ENCODE measurements at regions not wholly inside any gene's neighbourhood (a gene's known extent, or its start where the extent isn't known, plus 50 kb on each side); places are given as distances from the start of the nearest gene placed in this dataset.

DNA sequence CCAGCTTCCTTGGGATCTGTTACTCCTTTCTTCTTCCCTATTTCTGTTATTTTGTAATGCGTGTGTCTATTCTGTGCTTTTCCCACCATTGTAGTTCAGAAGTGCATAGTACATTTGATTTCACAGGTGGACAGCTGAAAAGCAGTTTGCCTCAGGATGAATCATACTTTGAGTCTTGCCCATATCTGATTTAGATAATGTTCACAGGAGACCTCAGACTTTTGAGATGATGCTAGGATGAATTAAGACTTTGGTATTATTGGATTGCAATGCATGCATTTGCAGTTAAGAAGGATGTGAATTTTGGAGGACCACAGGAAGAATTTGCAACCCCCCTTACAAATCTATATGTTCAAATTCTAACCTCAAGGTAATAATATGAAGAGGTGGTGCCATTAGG is 769.6 kb downstream of the CDH11 start:
- Histone ChIP-seq H2AFZ (ENCODE audit: low read depth, low read length) (no peak overlapping the region), H3K36me3 (ENCODE audit: insufficient read depth, low read length) (no peaks in the 10 kb centered on the region), H3K4me3 (ENCODE audit: low read length) (no peak overlapping the region), H4K20me1 (ENCODE audit: insufficient read depth) (no peaks in the 10 kb centered on the region), H3K9me2 (ENCODE audit: insufficient read depth, low read length) (no peaks in the 10 kb centered on the region), H3F3A (ENCODE audit: insufficient read depth, low read length, poor library complexity, severe bottlenecking) (no peaks in the 10 kb centered on the region), H3K9me3 (ENCODE audit: low read length) (no peaks in the 10 kb centered on the region), H3K27ac (ENCODE audit: low read length) (no peak overlapping the region), H3K79me2 (replicated peaks; ENCODE audit: insufficient read depth, low read length) (no peaks in the 10 kb centered on the region), H3K27me3 (ENCODE audit: insufficient read depth, low read depth, low read length) (no peaks in the 10 kb centered on the region), H3K9ac (ENCODE audit: low read length) (no peak overlapping the region), H3K4me2 (ENCODE audit: low read length) (no peak overlapping the region)
- TF ChIP-seq RAD21 (conservative IDR thresholded peaks at IDR 0.05) (no peak), TAF1 (IDR thresholded peaks at IDR 0.05; ENCODE audit: low read depth) (no peak), MXI1 (conservative IDR thresholded peaks at IDR 0.05; ENCODE audit: poor library complexity, severe bottlenecking) (no peak), EZH2 (IDR thresholded peaks at IDR 0.05; ENCODE audit: borderline replicate concordance, insufficient read depth, low read length, poor library complexity, severe bottlenecking) (no peak), SMC3 (conservative IDR thresholded peaks at IDR 0.05; ENCODE audit: poor library complexity) (no peak), EP300 (conservative IDR thresholded peaks at IDR 0.05; ENCODE audit: poor library complexity, severe bottlenecking) (no peak), POLR2AphosphoS5 (IDR thresholded peaks at IDR 0.05) (no peak)
- TF ChIP-seq, protein P1, sequence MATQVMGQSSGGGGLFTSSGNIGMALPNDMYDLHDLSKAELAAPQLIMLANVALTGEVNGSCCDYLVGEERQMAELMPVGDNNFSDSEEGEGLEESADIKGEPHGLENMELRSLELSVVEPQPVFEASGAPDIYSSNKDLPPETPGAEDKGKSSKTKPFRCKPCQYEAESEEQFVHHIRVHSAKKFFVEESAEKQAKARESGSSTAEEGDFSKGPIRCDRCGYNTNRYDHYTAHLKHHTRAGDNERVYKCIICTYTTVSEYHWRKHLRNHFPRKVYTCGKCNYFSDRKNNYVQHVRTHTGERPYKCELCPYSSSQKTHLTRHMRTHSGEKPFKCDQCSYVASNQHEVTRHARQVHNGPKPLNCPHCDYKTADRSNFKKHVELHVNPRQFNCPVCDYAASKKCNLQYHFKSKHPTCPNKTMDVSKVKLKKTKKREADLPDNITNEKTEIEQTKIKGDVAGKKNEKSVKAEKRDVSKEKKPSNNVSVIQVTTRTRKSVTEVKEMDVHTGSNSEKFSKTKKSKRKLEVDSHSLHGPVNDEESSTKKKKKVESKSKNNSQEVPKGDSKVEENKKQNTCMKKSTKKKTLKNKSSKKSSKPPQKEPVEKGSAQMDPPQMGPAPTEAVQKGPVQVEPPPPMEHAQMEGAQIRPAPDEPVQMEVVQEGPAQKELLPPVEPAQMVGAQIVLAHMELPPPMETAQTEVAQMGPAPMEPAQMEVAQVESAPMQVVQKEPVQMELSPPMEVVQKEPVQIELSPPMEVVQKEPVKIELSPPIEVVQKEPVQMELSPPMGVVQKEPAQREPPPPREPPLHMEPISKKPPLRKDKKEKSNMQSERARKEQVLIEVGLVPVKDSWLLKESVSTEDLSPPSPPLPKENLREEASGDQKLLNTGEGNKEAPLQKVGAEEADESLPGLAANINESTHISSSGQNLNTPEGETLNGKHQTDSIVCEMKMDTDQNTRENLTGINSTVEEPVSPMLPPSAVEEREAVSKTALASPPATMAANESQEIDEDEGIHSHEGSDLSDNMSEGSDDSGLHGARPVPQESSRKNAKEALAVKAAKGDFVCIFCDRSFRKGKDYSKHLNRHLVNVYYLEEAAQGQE (IDR thresholded peaks at IDR 0.05; ENCODE audit: borderline replicate concordance) = no peak
- TF ChIP-seq, protein P2, sequence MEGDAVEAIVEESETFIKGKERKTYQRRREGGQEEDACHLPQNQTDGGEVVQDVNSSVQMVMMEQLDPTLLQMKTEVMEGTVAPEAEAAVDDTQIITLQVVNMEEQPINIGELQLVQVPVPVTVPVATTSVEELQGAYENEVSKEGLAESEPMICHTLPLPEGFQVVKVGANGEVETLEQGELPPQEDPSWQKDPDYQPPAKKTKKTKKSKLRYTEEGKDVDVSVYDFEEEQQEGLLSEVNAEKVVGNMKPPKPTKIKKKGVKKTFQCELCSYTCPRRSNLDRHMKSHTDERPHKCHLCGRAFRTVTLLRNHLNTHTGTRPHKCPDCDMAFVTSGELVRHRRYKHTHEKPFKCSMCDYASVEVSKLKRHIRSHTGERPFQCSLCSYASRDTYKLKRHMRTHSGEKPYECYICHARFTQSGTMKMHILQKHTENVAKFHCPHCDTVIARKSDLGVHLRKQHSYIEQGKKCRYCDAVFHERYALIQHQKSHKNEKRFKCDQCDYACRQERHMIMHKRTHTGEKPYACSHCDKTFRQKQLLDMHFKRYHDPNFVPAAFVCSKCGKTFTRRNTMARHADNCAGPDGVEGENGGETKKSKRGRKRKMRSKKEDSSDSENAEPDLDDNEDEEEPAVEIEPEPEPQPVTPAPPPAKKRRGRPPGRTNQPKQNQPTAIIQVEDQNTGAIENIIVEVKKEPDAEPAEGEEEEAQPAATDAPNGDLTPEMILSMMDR (IDR thresholded peaks at IDR 0.05; ENCODE audit: poor library complexity, severe bottlenecking) = no peak

DNA sequence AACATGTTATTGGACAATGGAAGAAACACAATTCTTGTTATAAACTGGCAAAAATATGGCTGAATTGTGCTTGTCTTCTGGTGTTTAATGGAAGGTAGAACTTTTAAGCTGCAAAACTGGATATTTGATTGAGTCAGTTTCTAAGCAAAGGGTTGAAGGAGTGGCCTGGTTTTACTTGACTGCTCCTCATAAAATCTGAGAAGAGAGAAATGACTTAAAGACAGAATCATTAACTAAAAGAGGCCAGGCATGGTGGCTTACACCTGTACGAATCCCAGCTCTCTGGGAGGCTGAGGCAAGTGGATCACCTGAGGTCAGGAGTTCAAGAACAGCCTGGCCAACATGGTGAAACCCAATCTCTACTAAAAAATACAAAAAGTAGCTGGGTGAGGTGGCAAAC is 770.7 kb downstream of the CDH11 start:
- no peak overlapping the region for H3K9ac ChIP-seq (ENCODE audit: low read length)
- H3F3A ChIP-seq (ENCODE audit: insufficient read depth, low read length, poor library complexity, severe bottlenecking) = no peaks in the 10 kb centered on the region
- H3K36me3 ChIP-seq (ENCODE audit: insufficient read depth, low read length) = no peaks in the 10 kb centered on the region
- H2AFZ ChIP-seq (ENCODE audit: low read depth, low read length) = no peak overlapping the region
- no peaks in the 10 kb centered on the region for H4K20me1 ChIP-seq (ENCODE audit: insufficient read depth)
- H3K27me3 ChIP-seq (ENCODE audit: insufficient read depth, low read depth, low read length) = no peaks in the 10 kb centered on the region
- no peaks in the 10 kb centered on the region for H3K79me2 ChIP-seq (replicated peaks; ENCODE audit: insufficient read depth, low read length)
- H3K9me2 ChIP-seq (ENCODE audit: insufficient read depth, low read length) = no peaks in the 10 kb centered on the region
- H3K9me3 ChIP-seq (ENCODE audit: low read length) = no peaks in the 10 kb centered on the region
- TF ChIP-seq EP300 (conservative IDR thresholded peaks at IDR 0.05; ENCODE audit: poor library complexity, severe bottlenecking) (no peak), TAF1 (IDR thresholded peaks at IDR 0.05; ENCODE audit: low read depth) (no peak), RAD21 (conservative IDR thresholded peaks at IDR 0.05) (no peak), EZH2 (IDR thresholded peaks at IDR 0.05; ENCODE audit: borderline replicate concordance, insufficient read depth, low read length, poor library complexity, severe bottlenecking) (no peak)
- TF ChIP-seq, protein P2 (IDR thresholded peaks at IDR 0.05; ENCODE audit: poor library complexity, severe bottlenecking) = no peak
- no peak overlapping the region for H3K4me2 ChIP-seq (ENCODE audit: low read length)
- H3K27ac ChIP-seq (ENCODE audit: low read length) = no peak overlapping the region
- H3K4me3 ChIP-seq (ENCODE audit: low read length) = no peak overlapping the region
